ENCODE measurements at regions not wholly inside any gene's neighbourhood (a gene's known extent, or its start where the extent isn't known, plus 50 kb on each side); places are given as distances from the start of the nearest gene placed in this dataset.

DNA sequence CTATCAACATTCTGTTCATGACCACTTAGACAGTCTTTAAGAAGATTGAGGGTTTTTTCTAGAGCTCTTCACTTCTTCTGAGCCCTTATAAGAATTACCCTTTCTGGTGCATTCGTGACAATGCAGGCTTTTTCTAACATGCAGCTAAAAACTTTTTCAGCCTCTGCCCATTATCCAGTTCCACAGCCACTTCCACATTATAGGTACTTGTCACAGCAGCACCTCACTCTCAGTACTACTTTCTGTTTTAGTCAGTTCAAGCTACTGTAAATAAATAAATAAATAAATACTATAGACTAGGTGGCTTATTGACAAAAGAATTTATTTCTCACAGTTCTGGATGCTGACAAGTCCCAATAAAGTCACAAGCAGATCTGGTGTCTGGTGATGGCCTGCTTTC, 284.4 kb upstream of the PKN2 start:
- Histone ChIP-seq H3K27ac (ENCODE audit: low read depth in 1 of 2, low read length in 2 of 2) (no peak overlapping the region), H3K4me1 (ENCODE audit: insufficient read depth, low read length) (no peaks in the 10 kb centered on the region), H3K27me3 (ENCODE audit: control insufficient read depth in 1 of 2, insufficient read depth in 2 of 2, low read length in 2 of 2) (no peaks in the 10 kb centered on the region), H3K4me3 (ENCODE audit: low read length) (no peak overlapping the region), H3K36me3 (ENCODE audit: insufficient read depth, low read length) (no peaks in the 10 kb centered on the region), H3K9me3 (ENCODE audit: control insufficient read depth in 1 of 2, insufficient read depth in 1 of 2, low read length in 2 of 2) (peaks cover 0 to 3% of the 10 kb centered on the region in 2 experiments)
- no peak for DNase-seq
- H3K9me3 Mint-ChIP-seq: no peaks in the 10 kb centered on the region
- POLR2A ChIA-PET: no interaction called here
- ATAC-seq (ENCODE audit: poor library complexity): no peak
- TF ChIP-seq, protein P1, sequence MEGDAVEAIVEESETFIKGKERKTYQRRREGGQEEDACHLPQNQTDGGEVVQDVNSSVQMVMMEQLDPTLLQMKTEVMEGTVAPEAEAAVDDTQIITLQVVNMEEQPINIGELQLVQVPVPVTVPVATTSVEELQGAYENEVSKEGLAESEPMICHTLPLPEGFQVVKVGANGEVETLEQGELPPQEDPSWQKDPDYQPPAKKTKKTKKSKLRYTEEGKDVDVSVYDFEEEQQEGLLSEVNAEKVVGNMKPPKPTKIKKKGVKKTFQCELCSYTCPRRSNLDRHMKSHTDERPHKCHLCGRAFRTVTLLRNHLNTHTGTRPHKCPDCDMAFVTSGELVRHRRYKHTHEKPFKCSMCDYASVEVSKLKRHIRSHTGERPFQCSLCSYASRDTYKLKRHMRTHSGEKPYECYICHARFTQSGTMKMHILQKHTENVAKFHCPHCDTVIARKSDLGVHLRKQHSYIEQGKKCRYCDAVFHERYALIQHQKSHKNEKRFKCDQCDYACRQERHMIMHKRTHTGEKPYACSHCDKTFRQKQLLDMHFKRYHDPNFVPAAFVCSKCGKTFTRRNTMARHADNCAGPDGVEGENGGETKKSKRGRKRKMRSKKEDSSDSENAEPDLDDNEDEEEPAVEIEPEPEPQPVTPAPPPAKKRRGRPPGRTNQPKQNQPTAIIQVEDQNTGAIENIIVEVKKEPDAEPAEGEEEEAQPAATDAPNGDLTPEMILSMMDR (IDR thresholded peaks at IDR 0.05): no peak
- H3K4me1 Mint-ChIP-seq (ENCODE audit: low read depth): no peaks in the 10 kb centered on the region
- H3K27me3 Mint-ChIP-seq: no peaks in the 10 kb centered on the region
- CTCF ChIA-PET: no interaction called here
- H3K27ac Mint-ChIP-seq: no peak overlapping the region
- intact Hi-C loops (cut with DNase I, micrococcal nuclease): no loop called here
- H3K4me3 Mint-ChIP-seq: no peak overlapping the region
- no peaks in the 10 kb centered on the region for H3K36me3 Mint-ChIP-seq (ENCODE audit: low read depth)

DNA sequence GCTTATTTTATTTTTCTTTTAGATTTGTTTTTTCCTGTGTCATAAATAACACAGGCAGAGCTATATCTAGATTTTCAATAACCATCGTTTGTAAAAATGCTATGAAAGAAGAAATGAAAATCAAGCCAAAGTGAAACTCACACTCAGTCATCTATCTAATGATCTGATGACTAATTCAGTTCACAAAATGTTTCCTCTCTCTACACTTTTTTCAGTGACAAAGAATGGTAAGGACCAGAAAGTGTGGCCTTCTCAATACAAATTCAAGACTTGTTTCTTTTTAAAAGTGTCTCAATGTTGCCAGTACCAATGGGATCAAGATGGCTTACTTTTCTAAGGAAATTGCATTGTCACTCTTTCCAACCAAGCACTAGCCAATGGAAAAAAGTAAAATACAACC, 282.8 kb upstream of the PKN2 start:
- ChIA-PET POLR2A (no interaction called here), CTCF (no interaction called here)
- H3K4me1 Mint-ChIP-seq (ENCODE audit: low read depth): no peaks in the 10 kb centered on the region
- no peak overlapping the region for H3K4me3 Mint-ChIP-seq
- Histone ChIP-seq H3K4me3 (ENCODE audit: low read length) (no peak overlapping the region), H3K9me3 (ENCODE audit: control insufficient read depth in 1 of 2, insufficient read depth in 1 of 2, low read length in 2 of 2) (no peaks in the 10 kb centered on the region), H3K4me1 (ENCODE audit: insufficient read depth, low read length) (no peaks in the 10 kb centered on the region), H3K27me3 (ENCODE audit: control insufficient read depth in 1 of 2, insufficient read depth in 2 of 2, low read length in 2 of 2) (no peaks in the 10 kb centered on the region), H3K36me3 (ENCODE audit: insufficient read depth, low read length) (no peaks in the 10 kb centered on the region), H3K27ac (ENCODE audit: low read depth in 1 of 2, low read length in 2 of 2) (no peak overlapping the region)
- intact Hi-C loops (cut with DNase I, micrococcal nuclease): no loop called here
- no peaks in the 10 kb centered on the region for H3K36me3 Mint-ChIP-seq (ENCODE audit: low read depth)
- H3K27ac Mint-ChIP-seq: no peak overlapping the region
- no peaks in the 10 kb centered on the region for H3K9me3 Mint-ChIP-seq
- ATAC-seq (ENCODE audit: poor library complexity) (no peak), DNase-seq (no peak)
- H3K27me3 Mint-ChIP-seq: no peaks in the 10 kb centered on the region
- TF ChIP-seq, protein P1 (IDR thresholded peaks at IDR 0.05): no peak

GRCh38 chr1:88404582-88404981, 279.5 kb upstream of the PKN2 start:
- Histone ChIP-seq H3K27me3 (ENCODE audit: control insufficient read depth in 1 of 2, insufficient read depth in 2 of 2, low read length in 2 of 2) (no peaks in the 10 kb centered on the region), H3K27ac (ENCODE audit: low read depth in 1 of 2, low read length in 2 of 2) (no peak overlapping the region), H3K9me3 (ENCODE audit: control insufficient read depth in 1 of 2, insufficient read depth in 1 of 2, low read length in 2 of 2) (peaks cover 0 to 8% of the 10 kb centered on the region in 2 experiments), H3K36me3 (ENCODE audit: insufficient read depth, low read length) (no peaks in the 10 kb centered on the region), H3K4me1 (ENCODE audit: insufficient read depth, low read length) (no peaks in the 10 kb centered on the region), H3K4me3 (ENCODE audit: low read length) (no peak overlapping the region)
- no peak overlapping the region for H3K4me3 Mint-ChIP-seq
- no peak for ATAC-seq (ENCODE audit: poor library complexity)
- H3K36me3 Mint-ChIP-seq (ENCODE audit: low read depth): no peaks in the 10 kb centered on the region
- H3K27ac Mint-ChIP-seq: no peak overlapping the region
- POLR2A ChIA-PET: no interaction called here
- CTCF ChIA-PET: no interaction called here
- DNase-seq: no peak
- no peaks in the 10 kb centered on the region for H3K4me1 Mint-ChIP-seq (ENCODE audit: low read depth)
- intact Hi-C loops (cut with DNase I, micrococcal nuclease): no loop called here
- peaks cover 5% of the 10 kb centered on the region for H3K9me3 Mint-ChIP-seq
- TF ChIP-seq, protein P1 (IDR thresholded peaks at IDR 0.05): no peak
- no peaks in the 10 kb centered on the region for H3K27me3 Mint-ChIP-seq

All from CD4-positive, alpha-beta T cell (primary cell).